NB4 (cell line): ENCODE measurements at regions not wholly inside any gene's neighbourhood (a gene's known extent, or its start where the extent isn't known, plus 50 kb on each side); places are given as distances from the start of the nearest gene placed in this dataset.

Experiments
- CTCF ChIP-seq: IDR thresholded peaks from one replicate; pipeline ENCODE4 v1.5.1; 2012; ENCODE audit warnings: low read depth, low read length
- POLR2A ChIP-seq: IDR thresholded peaks from 2 replicates; pipeline ENCODE4 v1.6.1; 2011; ENCODE audit warnings: mild to moderate bottlenecking; ENCODE audit not compliant: insufficient read length; ENCODE audit errors: extremely low read depth

DNA sequence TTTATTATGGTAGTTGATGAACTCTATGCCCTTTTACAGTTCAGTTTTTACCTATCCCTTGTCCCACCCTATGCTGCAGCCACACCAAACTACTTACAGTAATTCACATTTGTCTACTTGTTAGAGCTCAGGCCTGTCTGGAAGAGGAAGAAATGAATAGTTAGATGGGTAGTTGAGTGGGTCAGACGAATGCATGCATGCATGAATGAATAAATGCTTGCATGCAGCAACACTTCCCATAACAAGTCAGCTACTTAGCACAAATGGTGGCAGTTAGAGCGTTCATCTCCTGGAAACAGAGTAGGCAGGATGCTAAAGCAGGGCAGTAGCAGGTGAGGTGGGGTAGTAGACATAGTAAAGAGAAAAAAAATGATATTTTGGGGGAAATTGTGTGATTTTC lies 322.3 kb downstream of the NDFIP2 start:
- TF ChIP-seq CTCF (no peak), POLR2A (no peak)
